ENCODE measurements at regions not wholly inside any gene's neighbourhood (a gene's known extent, or its start where the extent isn't known, plus 50 kb on each side); places are given as distances from the start of the nearest gene placed in this dataset.

- no peak for DNase-seq (ENCODE audit: low read depth)
- H3K4me3 ChIP-seq (ENCODE audit: low read length): no peak overlapping the region
- no peak for TF ChIP-seq CTCF (IDR thresholded peaks at IDR 0.05; ENCODE audit: insufficient read depth, low read depth, low read length, missing control alignments)
Measured at GRCh38 chr14:101068313-101069227, 165.0 kb upstream of the RTL1 start.

- no peak for DNase-seq (ENCODE audit: low read depth)
- no peak for TF ChIP-seq CTCF (IDR thresholded peaks at IDR 0.05; ENCODE audit: insufficient read depth, low read depth, low read length, missing control alignments)
Measured at GRCh38 chr14:101069228-101069549, 165.7 kb upstream of the RTL1 start.

GRCh38 chr14:101069666-101070362, 166.3 kb upstream of the RTL1 start:
- H3K4me3 ChIP-seq (ENCODE audit: low read length): no peak overlapping the region
- no peak for DNase-seq (ENCODE audit: low read depth)
- TF ChIP-seq CTCF (IDR thresholded peaks at IDR 0.05; ENCODE audit: insufficient read depth, low read depth, low read length, missing control alignments): no peak

More at GRCh38 chr14:101069228-101069549, 165.7 kb upstream of the RTL1 start:
- no peak overlapping the region for H3K4me3 ChIP-seq (ENCODE audit: low read length)

- no peak for DNase-seq (ENCODE audit: low read depth)
- no peak for TF ChIP-seq CTCF (IDR thresholded peaks at IDR 0.05; ENCODE audit: insufficient read depth, low read depth, low read length, missing control alignments)
- no peak overlapping the region for H3K4me3 ChIP-seq (ENCODE audit: low read length)
Measured at GRCh38 chr14:101070540-101071492, 167.3 kb upstream of the RTL1 start.

- H3K4me3 ChIP-seq (ENCODE audit: low read length): no peak overlapping the region
- TF ChIP-seq CTCF (IDR thresholded peaks at IDR 0.05; ENCODE audit: insufficient read depth, low read depth, low read length, missing control alignments): no peak
- no peak for DNase-seq (ENCODE audit: low read depth)
Measured at GRCh38 chr14:101071493-101071906, 168.0 kb upstream of the RTL1 start.

- DNase-seq (ENCODE audit: low read depth): no peak
- no peak for TF ChIP-seq CTCF (IDR thresholded peaks at IDR 0.05; ENCODE audit: insufficient read depth, low read depth, low read length, missing control alignments)
- H3K4me3 ChIP-seq (ENCODE audit: low read length): no peak overlapping the region
Measured at GRCh38 chr14:101072070-101072469, 168.5 kb upstream of the RTL1 start.

All from epithelial cell of esophagus (primary cell).